GM12891 (cell line): ENCODE measurements at regions not wholly inside any gene's neighbourhood (a gene's known extent, or its start where the extent isn't known, plus 50 kb on each side); places are given as distances from the start of the nearest gene placed in this dataset.

Experiments
- POLR2AphosphoS5 ChIP-seq: IDR thresholded peaks from 2 replicates; pipeline ENCODE4 v1.6.1; 2011; ENCODE audit warnings: low read depth, low read length, control low read depth
- SPI1 ChIP-seq: IDR thresholded peaks from 2 replicates; pipeline ENCODE4 v1.6.1; 2011; ENCODE audit warnings: low read depth, low read length, control low read depth

DNA sequence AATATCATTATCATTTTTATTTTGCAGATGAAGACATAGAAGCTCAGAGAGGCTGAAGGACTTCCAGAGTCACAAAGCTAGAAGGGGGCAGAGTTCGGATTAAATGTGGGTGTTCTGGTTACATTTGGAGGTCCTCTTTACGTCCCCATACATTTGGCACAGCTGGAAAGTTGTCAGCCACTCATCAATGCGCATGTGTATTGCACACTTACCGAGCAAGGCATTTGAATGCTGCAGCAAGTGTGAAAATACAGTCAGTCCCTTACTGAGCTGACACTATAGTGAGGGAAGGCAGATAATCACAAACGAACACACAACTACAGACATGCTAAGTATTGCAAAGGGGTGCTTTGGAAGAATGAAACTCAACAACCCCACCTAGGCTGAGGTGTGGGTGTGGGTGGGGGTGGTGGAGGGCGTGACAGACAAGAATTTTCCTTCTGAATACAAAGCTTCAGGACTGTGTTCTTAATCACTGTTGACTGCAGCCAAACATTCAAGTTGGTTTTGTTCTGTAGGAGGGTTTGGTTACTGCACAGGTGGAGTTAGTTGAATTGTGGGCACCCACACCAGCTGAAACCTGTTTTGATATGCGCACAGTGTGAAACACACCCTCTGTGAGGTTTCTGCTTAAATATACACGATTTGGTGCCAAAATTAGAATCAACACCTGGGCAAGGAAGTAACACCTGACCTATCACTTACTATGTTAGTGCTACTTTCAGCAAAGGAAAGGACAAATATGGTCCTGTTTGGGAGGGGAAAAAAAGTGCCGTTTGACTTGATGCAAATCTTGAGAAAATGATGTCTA is 72.4 kb downstream of the COQ2 start:
- no peak for TF ChIP-seq POLR2AphosphoS5
- no peak for TF ChIP-seq SPI1
